NCI-H2171 (cell line): ENCODE measurements at regions not wholly inside any gene's neighbourhood (a gene's known extent, or its start where the extent isn't known, plus 50 kb on each side); places are given as distances from the start of the nearest gene placed in this dataset.
A peak's percentile ranks its signal among the peaks of the same experiment; 100 is the strongest.
"Not testable (repeated sequence)": the region's sequence is repeated elsewhere in the genome, so short reads cannot be mapped to it uniquely, and the experiment has no call there.

Experiments
- DNase-seq: peaks from one replicate; lab custom pipeline; 2025; lab: John Stamatoyannopoulos, UW

GRCh38 chr2:193170981-193171380, 976.2 kb upstream of the TMEFF2 start:
- DNase-seq, result not testable (repeated sequence)

- DNase-seq, result no peak
Measured at GRCh38 chr2:193156480-193156879, 961.7 kb upstream of the TMEFF2 start.

GRCh38 chr2:193154076-193154475, 959.3 kb upstream of the TMEFF2 start:
- no peak for DNase-seq

- no peak for DNase-seq
Measured at GRCh38 chr2:193153576-193153975, 958.8 kb upstream of the TMEFF2 start.

- not testable (repeated sequence) for DNase-seq
Measured at GRCh38 chr2:193142467-193142866, 947.7 kb upstream of the TMEFF2 start.

GRCh38 chr2:193141998-193142397, 947.3 kb upstream of the TMEFF2 start:
- no peak for DNase-seq

GRCh38 chr2:193140895-193141294, 946.2 kb upstream of the TMEFF2 start:
- DNase-seq, result not testable (repeated sequence)

- DNase-seq, result no peak
Measured at GRCh38 chr2:193124815-193125214, 930.1 kb upstream of the TMEFF2 start.

GRCh38 chr2:193114827-193115226, 920.1 kb upstream of the TMEFF2 start:
- DNase-seq, result no peak

GRCh38 chr2:193112986-193113385, 918.3 kb upstream of the TMEFF2 start:
- no peak for DNase-seq

GRCh38 chr2:193103064-193103463, 908.3 kb upstream of the TMEFF2 start:
- DNase-seq, result no peak

GRCh38 chr2:193101591-193101990, 906.9 kb upstream of the TMEFF2 start:
- no peak for DNase-seq

GRCh38 chr2:193088026-193088425, 893.3 kb upstream of the TMEFF2 start:
- DNase-seq, result no peak

GRCh38 chr2:193076995-193077394, 882.3 kb upstream of the TMEFF2 start:
- DNase-seq, result no peak

- no peak for DNase-seq
Measured at GRCh38 chr2:193074933-193075332, 880.2 kb upstream of the TMEFF2 start.

GRCh38 chr2:193072647-193073046, 877.9 kb upstream of the TMEFF2 start:
- DNase-seq, result no peak

GRCh38 chr2:193025556-193025955, 830.8 kb upstream of the TMEFF2 start:
- not testable (repeated sequence) for DNase-seq

- DNase-seq, result no peak
Measured at GRCh38 chr2:193024791-193025190, 830.1 kb upstream of the TMEFF2 start.

- DNase-seq, result no peak
Measured at GRCh38 chr2:193011870-193012269, 817.1 kb upstream of the TMEFF2 start.

GRCh38 chr2:192993059-192993458, 798.3 kb upstream of the TMEFF2 start:
- no peak for DNase-seq

- no peak for DNase-seq
Measured at GRCh38 chr2:192983173-192983572, 788.4 kb upstream of the TMEFF2 start.

GRCh38 chr2:192978395-192978794, 783.7 kb upstream of the TMEFF2 start:
- peak; percentile 95 for DNase-seq

- DNase-seq, result no peak
Measured at GRCh38 chr2:192971981-192972380, 777.2 kb upstream of the TMEFF2 start.

- peak; percentile 72 for DNase-seq
Measured at GRCh38 chr2:192969055-192969454, 774.3 kb upstream of the TMEFF2 start.

GRCh38 chr2:192960945-192961344, 766.2 kb upstream of the TMEFF2 start:
- no peak for DNase-seq
